DMS53 (cell line): ENCODE measurements at regions not wholly inside any gene's neighbourhood (a gene's known extent, or its start where the extent isn't known, plus 50 kb on each side); places are given as distances from the start of the nearest gene placed in this dataset.

Experiments
- DNase-seq: peaks from one replicate; lab custom pipeline; 2025; lab: John Stamatoyannopoulos, UW

DNA sequence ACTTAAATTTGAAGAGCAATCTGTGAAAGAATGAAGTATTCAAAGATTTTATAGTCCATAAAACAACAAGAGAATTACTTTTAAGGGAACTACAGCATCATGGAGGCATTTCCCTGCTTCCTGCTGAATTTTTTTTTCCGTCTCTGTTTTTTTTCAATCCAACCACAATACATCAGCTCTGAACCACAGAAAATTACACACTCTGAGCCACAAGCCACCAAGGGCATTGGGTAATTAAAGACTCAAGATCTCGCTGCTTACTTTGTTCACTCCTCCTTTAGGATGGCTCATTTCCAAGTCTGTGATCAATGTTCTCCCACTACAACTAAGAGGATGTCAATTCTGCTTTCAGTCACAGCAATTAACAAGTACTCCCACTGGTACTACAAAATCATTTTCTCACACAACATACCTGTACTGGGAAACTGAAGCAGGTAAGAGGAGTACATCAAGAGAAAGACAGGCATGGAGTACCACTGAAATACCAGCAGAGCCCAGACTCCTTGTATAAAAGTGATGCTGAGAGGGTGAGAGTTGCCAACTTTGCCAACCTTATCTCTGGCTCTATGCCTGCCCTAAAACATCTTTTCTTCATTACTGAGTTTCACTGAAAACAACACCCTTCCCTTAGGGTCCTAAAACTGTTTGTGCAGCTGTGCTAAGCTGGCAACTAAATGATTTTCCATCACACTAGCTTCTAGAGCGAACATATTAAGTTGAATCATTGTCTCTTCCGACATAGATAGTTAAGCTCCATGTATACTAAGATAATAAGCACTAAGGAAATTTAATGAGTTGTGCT, 105.8 kb upstream of the MAGEB18 start:
- DNase-seq: no peak

DNA sequence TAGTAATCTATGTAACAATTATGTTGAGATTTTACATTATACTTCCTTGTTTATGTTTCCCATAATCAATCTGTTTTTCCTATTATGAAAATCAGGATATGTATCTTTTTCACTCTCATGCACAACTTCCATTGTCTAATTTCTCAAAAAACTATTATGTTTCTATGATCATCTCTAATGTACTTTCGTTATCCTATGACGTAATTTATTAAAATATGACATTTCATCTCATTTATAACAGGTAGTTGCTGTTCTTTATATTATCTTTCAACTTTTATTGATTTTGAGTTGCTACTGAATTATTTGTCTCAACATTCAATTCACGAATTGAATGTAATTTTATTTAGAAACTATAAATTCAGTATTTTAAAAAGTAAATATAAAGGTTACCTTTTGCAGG, 100.8 kb upstream of the MAGEB18 start:
- no peak for DNase-seq

- no peak for DNase-seq
Observed at GRCh38 chrX:26050099-26050498, 88.0 kb upstream of the MAGEB18 start.

DNA sequence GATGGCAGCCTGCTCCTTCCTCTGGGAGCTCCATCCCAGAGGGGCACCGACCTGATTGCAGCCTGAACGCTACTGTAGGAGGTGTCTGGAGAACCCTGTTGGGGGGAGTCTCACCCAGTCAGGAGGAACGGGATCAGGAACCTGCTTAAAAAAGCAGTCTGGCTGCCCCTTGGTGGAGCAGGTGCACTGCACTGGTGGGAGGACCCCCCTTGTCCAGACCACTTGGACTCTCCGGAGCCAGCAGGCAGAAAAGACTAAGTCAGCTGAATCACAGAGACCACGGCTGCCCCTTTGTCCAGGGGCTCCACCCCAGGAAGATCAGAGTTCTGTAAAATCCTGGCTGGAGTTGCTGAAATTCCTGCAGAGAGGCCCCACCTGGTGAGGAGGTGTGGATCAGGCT, 67.3 kb upstream of the MAGEB18 start:
- DNase-seq: no peak

GRCh38 chrX:26071618-26072017, 66.5 kb upstream of the MAGEB18 start:
- no peak for DNase-seq

DNA sequence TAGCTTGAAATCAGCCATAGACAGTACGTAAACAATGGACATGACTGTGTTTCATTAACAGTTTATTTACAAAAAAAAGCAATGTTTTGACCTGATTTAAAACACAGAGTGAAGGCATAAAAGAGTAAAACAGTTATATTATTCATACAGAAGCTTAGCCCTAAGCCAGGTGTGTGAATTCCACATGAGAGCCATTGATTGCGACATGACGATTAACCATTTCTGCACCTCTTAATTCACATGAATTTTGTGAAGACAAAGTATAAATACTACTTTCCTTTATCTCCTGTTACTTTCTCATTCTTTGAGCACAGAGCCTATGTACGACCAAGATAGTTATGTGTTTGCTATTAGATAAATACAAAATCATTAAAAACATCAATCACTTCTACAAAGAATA, 55.0 kb upstream of the MAGEB18 start:
- DNase-seq: no peak
